ENCODE measurements at regions not wholly inside any gene's neighbourhood (a gene's known extent, or its start where the extent isn't known, plus 50 kb on each side); places are given as distances from the start of the nearest gene placed in this dataset.

- no peak for DNase-seq (ENCODE audit: low spot score)
- in situ Hi-C loops (cut with MboI; ENCODE audit: low sequenced_read_pairs, unreplicated experiment) = no loop called here
- no peak for TF ChIP-seq CTCF (IDR thresholded peaks at IDR 0.05; ENCODE audit: borderline replicate concordance, control extremely low read depth, extremely low read depth, insufficient read depth, missing control alignments)
These were observed 612.2 kb upstream of the VRK2 start for GRCh38 chr2:57434441-57434840.

GRCh38 chr2:57434972-57435371, 611.6 kb upstream of the VRK2 start:
- DNase-seq (ENCODE audit: low spot score) = no peak
- no peak for TF ChIP-seq CTCF (IDR thresholded peaks at IDR 0.05; ENCODE audit: borderline replicate concordance, control extremely low read depth, extremely low read depth, insufficient read depth, missing control alignments)
- in situ Hi-C loops (cut with MboI; ENCODE audit: low sequenced_read_pairs, unreplicated experiment) = no loop called here

GRCh38 chr2:57437077-57437476, 609.5 kb upstream of the VRK2 start:
- TF ChIP-seq CTCF (IDR thresholded peaks at IDR 0.05; ENCODE audit: borderline replicate concordance, control extremely low read depth, extremely low read depth, insufficient read depth, missing control alignments) = no peak
- in situ Hi-C loops (cut with MboI; ENCODE audit: low sequenced_read_pairs, unreplicated experiment) = no loop called here
- no peak for DNase-seq (ENCODE audit: low spot score)

GRCh38 chr2:57440437-57440836, 606.2 kb upstream of the VRK2 start:
- in situ Hi-C loops (cut with MboI; ENCODE audit: low sequenced_read_pairs, unreplicated experiment) = no loop called here
- no peak for TF ChIP-seq CTCF (IDR thresholded peaks at IDR 0.05; ENCODE audit: borderline replicate concordance, control extremely low read depth, extremely low read depth, insufficient read depth, missing control alignments)
- no peak for DNase-seq (ENCODE audit: low spot score)

GRCh38 chr2:57443086-57443485, 603.5 kb upstream of the VRK2 start:
- DNase-seq (ENCODE audit: low spot score) = no peak
- in situ Hi-C loops (cut with MboI; ENCODE audit: low sequenced_read_pairs, unreplicated experiment) = no loop called here
- TF ChIP-seq CTCF (IDR thresholded peaks at IDR 0.05; ENCODE audit: borderline replicate concordance, control extremely low read depth, extremely low read depth, insufficient read depth, missing control alignments) = no peak

GRCh38 chr2:57443973-57444521, 602.6 kb upstream of the VRK2 start:
- in situ Hi-C loops (cut with MboI; ENCODE audit: low sequenced_read_pairs, unreplicated experiment) = no loop called here
- no peak for TF ChIP-seq CTCF (IDR thresholded peaks at IDR 0.05; ENCODE audit: borderline replicate concordance, control extremely low read depth, extremely low read depth, insufficient read depth, missing control alignments)
- no peak for DNase-seq (ENCODE audit: low spot score)

Measured in GM13976 (cell line).